Activated CD8-positive, alpha-beta T cell treated with anti-CD3 and anti-CD28 coated beads for 36 hours (primary cell): ENCODE measurements at regions not wholly inside any gene's neighbourhood (a gene's known extent, or its start where the extent isn't known, plus 50 kb on each side); places are given as distances from the start of the nearest gene placed in this dataset.

Experiments used
- ATAC-seq: fragments of 200-7000 bp; cut with Tn5 transposase; one replicate; pipeline ENCODE4 v1.10.0; 2021; ENCODE audit warnings: mild to moderate bottlenecking, moderate library complexity
- CTCF ChIA-PET: fragments of 350-600 bp; sonication (Branson Sonifier 250); formaldehyde crosslinking; loops from one replicate; lab custom pipeline; 2021; ENCODE audit warnings: antibody characterized with exemption; lab: Charles Lee
- POLR2A ChIA-PET: fragments of 350-600 bp; sonication (Branson Sonifier 250); formaldehyde crosslinking; loops from one replicate; lab custom pipeline; 2021; ENCODE audit warnings: antibody characterized with exemption; lab: Charles Lee
- DNase-seq: peaks from one replicate; pipeline ENCODE4 v3.0.0-alpha.2; 2020
- H3K27ac Mint-ChIP-seq: one replicate; pipeline ENCODE4 v1.8.0; 2021; ENCODE audit warnings: mild to moderate bottlenecking, mixed read lengths
- H3K27me3 Mint-ChIP-seq: one replicate; pipeline ENCODE4 v1.8.0; 2021; ENCODE audit warnings: mixed read lengths
- H3K36me3 Mint-ChIP-seq: one replicate; pipeline ENCODE4 v1.8.0; 2021; ENCODE audit warnings: low read depth, mixed read lengths
- H3K4me1 Mint-ChIP-seq: one replicate; pipeline ENCODE4 v1.8.0; 2021; ENCODE audit warnings: low read depth, mixed read lengths
- H3K4me3 Mint-ChIP-seq: one replicate; pipeline ENCODE4 v1.8.0; 2021; ENCODE audit warnings: mild to moderate bottlenecking, moderate library complexity, mixed read lengths
- H3K9me3 Mint-ChIP-seq: one replicate; pipeline ENCODE4 v1.8.0; 2021; ENCODE audit warnings: mixed read lengths
- intact Hi-C: fragments of 100-400 bp; cut with micrococcal nuclease; formaldehyde crosslinking; loops from one replicate; pipeline ENCODE4 v1.10.0; 2022
- TF ChIP-seq, protein P1 (sequence below): fragments of 200-600 bp; IDR thresholded peaks from one replicate; pipeline ENCODE4 v1.8.0; 2022; ENCODE audit warnings: antibody characterized with exemption, mild to moderate bottlenecking

DNA sequence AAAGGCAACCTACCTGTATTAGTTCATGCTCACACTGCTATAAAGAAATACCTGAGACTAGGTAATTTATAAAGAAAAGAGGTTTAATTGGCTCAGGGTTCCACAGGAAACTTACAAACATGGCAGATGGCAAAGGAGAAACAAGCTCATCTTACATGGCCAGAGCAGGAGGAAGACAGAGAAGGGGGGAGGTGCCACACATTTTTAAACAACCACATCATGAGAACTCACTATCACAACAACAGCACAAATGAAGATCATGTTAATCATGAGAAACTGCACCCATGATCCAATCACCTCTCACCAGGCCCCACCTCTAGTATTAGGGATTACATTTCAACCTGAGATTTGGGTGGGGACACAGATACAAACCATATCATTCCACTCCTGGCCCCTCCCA lies 90.6 kb upstream of the KCTD3 start:
- ChIA-PET CTCF (no interaction called here), POLR2A (no interaction called here)
- H3K27ac Mint-ChIP-seq: no peak overlapping the region
- H3K36me3 Mint-ChIP-seq: no peaks in the 10 kb centered on the region
- no peak overlapping the region for H3K4me3 Mint-ChIP-seq
- no peak for ATAC-seq
- TF ChIP-seq, protein P1, sequence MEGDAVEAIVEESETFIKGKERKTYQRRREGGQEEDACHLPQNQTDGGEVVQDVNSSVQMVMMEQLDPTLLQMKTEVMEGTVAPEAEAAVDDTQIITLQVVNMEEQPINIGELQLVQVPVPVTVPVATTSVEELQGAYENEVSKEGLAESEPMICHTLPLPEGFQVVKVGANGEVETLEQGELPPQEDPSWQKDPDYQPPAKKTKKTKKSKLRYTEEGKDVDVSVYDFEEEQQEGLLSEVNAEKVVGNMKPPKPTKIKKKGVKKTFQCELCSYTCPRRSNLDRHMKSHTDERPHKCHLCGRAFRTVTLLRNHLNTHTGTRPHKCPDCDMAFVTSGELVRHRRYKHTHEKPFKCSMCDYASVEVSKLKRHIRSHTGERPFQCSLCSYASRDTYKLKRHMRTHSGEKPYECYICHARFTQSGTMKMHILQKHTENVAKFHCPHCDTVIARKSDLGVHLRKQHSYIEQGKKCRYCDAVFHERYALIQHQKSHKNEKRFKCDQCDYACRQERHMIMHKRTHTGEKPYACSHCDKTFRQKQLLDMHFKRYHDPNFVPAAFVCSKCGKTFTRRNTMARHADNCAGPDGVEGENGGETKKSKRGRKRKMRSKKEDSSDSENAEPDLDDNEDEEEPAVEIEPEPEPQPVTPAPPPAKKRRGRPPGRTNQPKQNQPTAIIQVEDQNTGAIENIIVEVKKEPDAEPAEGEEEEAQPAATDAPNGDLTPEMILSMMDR: no peak
- H3K27me3 Mint-ChIP-seq: no peaks in the 10 kb centered on the region
- DNase-seq: no peak
- intact Hi-C loops: no loop called here
- peaks cover 8% of the 10 kb centered on the region for H3K9me3 Mint-ChIP-seq
- no peaks in the 10 kb centered on the region for H3K4me1 Mint-ChIP-seq

GRCh38 chr1:215477632-215478031 lies 89.5 kb upstream of the KCTD3 start:
- POLR2A ChIA-PET: no interaction called here

DNA sequence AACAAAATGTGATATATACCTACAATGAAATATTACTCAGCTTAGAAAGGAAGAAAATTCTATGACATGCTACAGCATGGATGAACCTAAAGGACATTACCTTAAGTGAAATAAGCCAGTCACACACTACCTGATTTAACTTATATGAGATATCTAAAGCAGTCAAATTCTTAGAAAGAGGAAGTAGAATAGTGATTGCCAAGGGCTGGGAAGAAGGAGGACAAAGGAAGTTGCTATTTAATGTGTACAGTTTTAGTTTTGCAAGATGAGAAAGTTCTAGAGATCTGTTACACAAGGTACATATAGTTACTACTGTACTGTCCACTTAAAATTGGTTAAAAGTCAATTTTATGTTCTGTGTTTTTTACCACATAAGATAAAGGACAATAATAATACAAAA lies 87.5 kb upstream of the KCTD3 start:
- Mint-ChIP-seq H3K4me1 (no peaks in the 10 kb centered on the region), H3K27ac (no peak overlapping the region), H3K4me3 (no peak overlapping the region), H3K27me3 (peaks cover 3% of the 10 kb centered on the region), H3K9me3 (peaks cover 8% of the 10 kb centered on the region), H3K36me3 (no peaks in the 10 kb centered on the region)
- POLR2A ChIA-PET: no interaction called here
- intact Hi-C loops: no loop called here
- ATAC-seq: no peak
- TF ChIP-seq, protein P1: no peak
- DNase-seq: no peak
- CTCF ChIA-PET: no interaction called here

More at GRCh38 chr1:215477632-215478031, 89.5 kb upstream of the KCTD3 start:
- H3K4me1 Mint-ChIP-seq: no peaks in the 10 kb centered on the region
- intact Hi-C loops: no loop called here
- H3K27me3 Mint-ChIP-seq: no peaks in the 10 kb centered on the region
- CTCF ChIA-PET: no interaction called here
- no peak overlapping the region for H3K4me3 Mint-ChIP-seq
- H3K27ac Mint-ChIP-seq: no peak overlapping the region
- DNase-seq: no peak
- peaks cover 8% of the 10 kb centered on the region for H3K9me3 Mint-ChIP-seq
- no peak for ATAC-seq
- TF ChIP-seq, protein P1: no peak
- no peaks in the 10 kb centered on the region for H3K36me3 Mint-ChIP-seq

GRCh38 chr1:215482079-215482478 lies 85.0 kb upstream of the KCTD3 start:
- Mint-ChIP-seq H3K4me3 (no peak overlapping the region), H3K9me3 (peaks cover 3% of the 10 kb centered on the region), H3K27me3 (peaks cover 3% of the 10 kb centered on the region), H3K27ac (no peak overlapping the region), H3K4me1 (no peaks in the 10 kb centered on the region), H3K36me3 (no peaks in the 10 kb centered on the region)
- TF ChIP-seq, protein P1: no peak
- intact Hi-C loops: no loop called here
- ChIA-PET POLR2A (no interaction called here), CTCF (no interaction called here)
- DNase-seq: no peak
- ATAC-seq: no peak

DNA sequence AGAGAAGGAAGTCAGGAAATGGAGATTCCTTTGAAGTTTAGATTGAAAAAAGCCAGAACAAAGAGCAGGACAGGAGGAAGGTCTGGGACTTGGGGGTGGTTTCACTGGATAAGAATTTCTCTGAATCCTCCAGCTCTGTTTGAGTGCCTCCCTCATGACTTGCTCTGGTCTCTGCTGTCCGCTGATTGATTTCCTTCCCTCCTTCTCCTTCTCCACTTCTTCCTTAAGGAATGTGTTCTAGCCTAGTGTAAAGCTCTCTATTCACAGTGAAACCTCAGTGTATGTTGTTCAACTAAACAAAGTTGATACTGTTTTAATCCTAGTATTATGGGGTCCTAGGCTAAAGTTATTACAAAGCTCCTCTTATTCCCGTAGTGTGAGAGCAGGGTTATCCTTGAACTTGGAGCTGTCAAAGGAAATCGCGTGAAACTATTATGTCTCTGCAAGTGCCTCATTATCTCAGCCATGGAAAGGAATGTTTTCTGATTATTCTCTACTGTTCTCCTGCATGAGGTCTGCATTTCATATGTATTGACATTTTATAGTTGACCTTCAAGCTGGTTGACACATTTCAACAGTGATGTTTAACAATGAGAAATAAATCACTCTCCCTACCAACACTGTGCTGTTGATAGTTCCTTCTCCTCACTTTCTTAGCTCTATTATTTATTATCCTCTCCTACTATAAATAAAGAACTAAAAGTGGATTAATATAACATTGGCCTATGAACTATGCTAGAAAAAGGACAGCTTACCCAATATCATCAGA lies 82.7 kb upstream of the KCTD3 start:
- Mint-ChIP-seq H3K27ac (no peak overlapping the region), H3K4me3 (no peak overlapping the region), H3K9me3 (no peaks in the 10 kb centered on the region), H3K4me1 (no peaks in the 10 kb centered on the region), H3K36me3 (no peaks in the 10 kb centered on the region), H3K27me3 (peaks cover 3% of the 10 kb centered on the region)
- intact Hi-C loops: no loop called here
- ATAC-seq (no peak), DNase-seq (no peak)
- ChIA-PET CTCF (no interaction called here), POLR2A (no interaction called here)
- TF ChIP-seq, protein P1: no peak
